Fibroblast of villous mesenchyme (primary cell): ENCODE measurements at regions not wholly inside any gene's neighbourhood (a gene's known extent, or its start where the extent isn't known, plus 50 kb on each side); places are given as distances from the start of the nearest gene placed in this dataset.
A peak's percentile ranks its signal among the peaks of the same experiment; 100 is the strongest.
"Not testable (repeated sequence)": the region's sequence is repeated elsewhere in the genome, so short reads cannot be mapped to it uniquely, and the experiment has no call there.

Experiments
- DNase-seq: peaks from one replicate; pipeline ENCODE4 v3.0.0-alpha.2; 2010; ENCODE audit warnings: low read depth
- H3K4me3 ChIP-seq: 2 replicates; pipeline ENCODE4 v1.5.1; 2011; ENCODE audit warnings: low read depth, mild to moderate bottlenecking, low read length
- TF ChIP-seq, protein P1 (sequence below): IDR thresholded peaks from 2 replicates; pipeline ENCODE4 v1.5.1; 2012; ENCODE audit warnings: low read depth, mild to moderate bottlenecking, low read length; ENCODE audit not compliant: insufficient read depth

DNA sequence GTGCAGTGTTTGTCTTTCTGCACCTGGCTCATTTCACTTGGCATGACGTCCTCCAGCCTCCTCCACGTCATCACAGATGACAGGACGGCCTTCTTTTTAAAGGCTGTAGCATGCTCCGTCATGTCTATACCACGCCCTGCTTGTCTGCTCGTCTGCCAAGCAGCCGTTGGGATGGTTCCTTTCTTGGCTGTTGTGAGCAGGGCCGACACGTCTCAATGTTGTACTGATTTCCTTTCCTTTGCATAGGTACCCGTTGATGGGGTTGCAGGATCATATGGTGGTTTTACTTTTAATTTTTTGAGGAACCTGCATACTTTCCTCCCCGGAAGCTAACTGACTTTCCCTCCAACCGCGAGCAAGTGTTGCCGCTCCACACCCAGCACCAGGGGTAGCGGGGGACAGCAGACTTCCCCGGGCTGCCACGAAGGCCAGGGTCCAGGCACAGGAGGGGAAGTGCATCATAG is 212.2 kb upstream of the ZNF469 start:
- H3K4me3 ChIP-seq: no peak overlapping the region
- DNase-seq: no peak
- TF ChIP-seq, protein P1, sequence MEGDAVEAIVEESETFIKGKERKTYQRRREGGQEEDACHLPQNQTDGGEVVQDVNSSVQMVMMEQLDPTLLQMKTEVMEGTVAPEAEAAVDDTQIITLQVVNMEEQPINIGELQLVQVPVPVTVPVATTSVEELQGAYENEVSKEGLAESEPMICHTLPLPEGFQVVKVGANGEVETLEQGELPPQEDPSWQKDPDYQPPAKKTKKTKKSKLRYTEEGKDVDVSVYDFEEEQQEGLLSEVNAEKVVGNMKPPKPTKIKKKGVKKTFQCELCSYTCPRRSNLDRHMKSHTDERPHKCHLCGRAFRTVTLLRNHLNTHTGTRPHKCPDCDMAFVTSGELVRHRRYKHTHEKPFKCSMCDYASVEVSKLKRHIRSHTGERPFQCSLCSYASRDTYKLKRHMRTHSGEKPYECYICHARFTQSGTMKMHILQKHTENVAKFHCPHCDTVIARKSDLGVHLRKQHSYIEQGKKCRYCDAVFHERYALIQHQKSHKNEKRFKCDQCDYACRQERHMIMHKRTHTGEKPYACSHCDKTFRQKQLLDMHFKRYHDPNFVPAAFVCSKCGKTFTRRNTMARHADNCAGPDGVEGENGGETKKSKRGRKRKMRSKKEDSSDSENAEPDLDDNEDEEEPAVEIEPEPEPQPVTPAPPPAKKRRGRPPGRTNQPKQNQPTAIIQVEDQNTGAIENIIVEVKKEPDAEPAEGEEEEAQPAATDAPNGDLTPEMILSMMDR: no peak

DNA sequence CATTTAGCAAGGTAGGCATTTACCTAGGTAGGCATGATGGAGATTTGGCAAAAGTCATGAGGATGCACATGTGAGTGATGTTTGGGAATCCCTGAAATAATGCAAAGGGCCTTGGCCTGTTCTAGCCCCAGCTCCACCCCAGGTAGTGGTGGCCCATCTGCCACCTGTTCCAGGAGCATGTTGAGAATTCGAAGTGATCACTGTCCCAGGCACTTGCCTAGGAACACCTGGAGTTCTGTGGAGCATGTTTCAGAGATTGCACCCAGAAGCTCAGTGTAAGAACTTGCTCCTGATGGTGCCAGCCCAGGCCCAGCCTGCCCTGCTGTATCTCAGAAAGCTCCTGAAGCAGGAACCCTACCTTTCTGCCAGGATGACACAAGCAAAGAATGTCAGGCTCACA is 211.6 kb upstream of the ZNF469 start:
- H3K4me3 ChIP-seq, DNase-seq: not testable (repeated sequence)

DNA sequence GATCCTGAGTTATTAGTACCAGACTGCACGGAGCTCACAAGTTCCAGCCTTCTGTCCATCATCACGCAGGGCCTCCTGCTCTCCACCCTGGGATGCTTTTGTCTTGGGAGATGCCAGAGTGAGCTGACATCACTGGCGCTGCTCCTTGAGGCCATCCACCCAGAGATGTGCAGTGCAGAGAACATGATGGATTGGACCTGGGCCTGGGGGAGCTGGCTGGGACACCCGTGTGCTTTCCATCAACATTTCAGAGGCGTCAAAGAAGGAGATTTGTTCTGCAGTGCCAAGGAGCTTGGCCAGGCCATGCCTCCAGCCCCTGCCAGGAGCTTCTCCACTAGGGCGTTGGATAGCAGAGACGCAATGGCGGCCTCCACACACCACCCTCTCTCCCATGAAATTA is 206.6 kb upstream of the ZNF469 start:
- H3K4me3 ChIP-seq, DNase-seq: not testable (repeated sequence)

GRCh38 chr16:88176591-88177180 is 206.1 kb upstream of the ZNF469 start:
- not testable (repeated sequence) for H3K4me3 ChIP-seq, DNase-seq

DNA sequence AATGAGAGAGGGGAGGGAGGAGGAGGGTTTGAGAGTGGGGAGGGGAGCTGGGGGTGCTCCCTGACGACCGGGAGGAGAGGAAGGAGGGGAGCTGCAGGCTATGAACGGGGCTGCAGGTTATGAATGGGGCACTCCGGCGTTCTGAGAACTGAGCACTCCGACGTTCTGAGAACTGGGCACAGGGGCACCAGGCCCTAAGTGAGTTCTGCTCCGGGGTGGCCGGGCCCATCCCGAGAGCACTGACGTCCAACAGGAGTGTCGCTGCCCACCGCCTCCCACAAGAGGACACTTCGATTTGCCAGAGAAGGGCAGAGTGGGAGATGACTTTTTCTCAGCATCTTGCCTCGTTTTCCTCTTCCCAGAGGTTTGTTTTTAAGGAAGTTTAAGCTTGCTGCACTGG is 204.5 kb upstream of the ZNF469 start:
- DNase-seq, H3K4me3 ChIP-seq: not testable (repeated sequence)

DNA sequence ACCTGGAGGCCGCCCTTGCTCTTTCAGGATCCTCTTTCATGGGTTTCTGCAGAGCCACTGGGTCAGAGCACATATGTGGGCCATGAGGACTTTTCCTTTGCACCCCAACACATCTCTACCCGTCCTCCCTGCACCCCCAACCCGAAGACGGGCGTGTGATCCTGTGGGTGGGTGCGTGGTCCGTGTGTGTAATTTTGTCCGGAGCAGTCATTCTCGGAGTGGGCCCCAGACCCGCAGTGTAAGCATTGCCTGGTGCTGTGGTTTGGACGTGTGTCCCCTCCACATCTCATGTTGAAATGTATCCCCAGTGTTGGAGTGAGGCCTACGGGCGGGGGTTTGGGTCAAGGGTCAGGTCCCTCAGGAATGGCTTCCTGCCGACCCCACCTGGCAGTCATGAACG is 203.9 kb upstream of the ZNF469 start:
- H3K4me3 ChIP-seq, DNase-seq: not testable (repeated sequence)

GRCh38 chr16:88182967-88183881 is 199.5 kb upstream of the ZNF469 start:
- H3K4me3 ChIP-seq, DNase-seq: not testable (repeated sequence)

GRCh38 chr16:88184053-88184452 is 198.7 kb upstream of the ZNF469 start:
- not testable (repeated sequence) for H3K4me3 ChIP-seq

DNA sequence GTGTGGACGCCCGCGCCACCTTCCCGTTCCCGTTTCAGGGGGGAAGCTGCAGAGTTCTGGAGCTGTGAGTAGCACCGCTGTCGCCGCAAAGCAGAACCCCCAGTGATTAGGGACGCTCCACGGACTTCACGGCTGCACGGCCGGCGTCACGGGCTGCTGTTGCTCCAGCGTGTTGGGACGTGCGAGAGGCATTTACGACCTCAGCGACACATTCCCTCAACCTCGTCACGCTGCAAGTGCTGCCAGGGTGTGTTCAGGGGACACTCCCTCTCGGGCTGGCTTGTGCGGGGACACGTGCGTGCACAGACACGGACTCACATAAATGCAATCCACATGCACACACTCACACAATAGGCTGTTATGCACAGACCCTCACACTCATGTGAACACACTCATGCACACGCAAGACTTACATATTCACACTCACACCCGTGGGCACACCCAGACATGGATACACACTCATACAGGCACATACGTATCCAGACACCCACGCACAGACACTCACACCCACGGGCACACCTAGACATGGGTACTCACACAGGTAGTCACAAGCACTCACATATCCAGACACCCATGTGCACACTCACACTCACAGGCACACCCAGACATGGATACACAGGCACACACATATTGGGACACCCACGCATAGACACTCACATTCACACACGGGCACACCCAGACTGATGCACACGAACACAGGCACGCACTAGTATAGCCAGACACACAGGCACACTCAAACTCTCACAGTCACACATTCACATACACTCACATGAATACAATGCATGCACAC is 198.0 kb upstream of the ZNF469 start:
- DNase-seq, H3K4me3 ChIP-seq: not testable (repeated sequence)

More at GRCh38 chr16:88184053-88184452, 198.7 kb upstream of the ZNF469 start:
- not testable (repeated sequence) for DNase-seq

DNA sequence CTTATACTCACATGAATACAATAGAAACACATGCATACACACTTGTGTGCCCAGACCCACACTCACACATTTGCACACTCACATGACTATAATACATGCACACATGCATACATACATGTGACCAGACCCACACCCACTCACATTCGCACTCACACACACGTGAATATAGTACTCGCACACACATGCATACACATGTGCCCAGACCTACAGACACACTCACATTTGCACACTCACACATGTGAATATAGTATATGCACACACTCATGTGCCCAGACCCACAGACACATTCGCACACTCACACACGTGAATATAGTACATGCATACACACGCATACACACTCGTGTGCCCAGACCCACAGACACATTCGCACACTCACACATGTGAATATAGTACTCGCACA is 197.4 kb upstream of the ZNF469 start:
- DNase-seq, H3K4me3 ChIP-seq: not testable (repeated sequence)

DNA sequence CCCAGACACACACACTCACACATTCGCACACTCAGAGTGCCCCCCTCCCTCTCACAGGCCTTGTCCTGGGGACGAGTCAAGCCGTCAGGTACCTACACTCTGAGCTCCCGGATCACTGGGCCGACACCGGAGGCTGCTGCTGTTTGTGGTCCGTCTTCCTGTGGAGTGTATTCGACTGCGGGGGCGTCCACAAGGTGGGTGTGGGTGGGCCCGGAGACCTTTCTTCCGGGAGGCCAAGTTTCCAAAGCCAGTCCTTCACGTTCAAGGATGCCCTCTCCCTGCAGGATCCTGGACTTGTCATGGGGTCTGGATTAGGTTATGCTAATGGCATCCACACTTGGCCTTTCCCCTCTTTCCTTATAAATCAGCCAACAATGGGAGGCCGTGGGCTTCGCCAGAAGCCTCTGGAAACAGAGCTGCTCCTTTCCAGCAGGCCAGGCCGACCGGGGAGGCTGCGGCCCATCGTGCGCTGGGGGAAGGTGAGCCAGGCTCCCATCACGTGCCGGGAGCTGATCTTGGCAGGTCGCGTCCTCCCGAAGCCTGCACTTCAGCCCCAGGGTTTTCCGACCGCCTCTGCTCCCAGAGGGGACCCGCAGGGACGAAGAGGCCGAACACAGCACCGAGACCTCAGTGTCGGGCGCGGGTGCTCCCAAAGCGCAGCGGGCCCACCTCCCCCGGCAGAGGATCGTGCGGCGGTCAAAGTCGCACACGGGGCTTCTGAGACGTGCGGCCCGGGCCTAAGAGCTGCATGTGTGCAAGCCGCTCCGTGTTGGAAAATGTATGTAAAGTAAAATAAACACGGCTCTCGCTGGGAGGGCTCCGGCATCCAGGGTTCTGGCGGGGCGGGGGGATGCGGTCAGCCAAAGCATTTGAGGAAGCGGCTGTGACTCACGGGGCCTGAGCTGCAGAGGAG is 196.5 kb upstream of the ZNF469 start:
- peak overlapping the region; percentile 21 for H3K4me3 ChIP-seq
- peak; percentile 67 for DNase-seq

DNA sequence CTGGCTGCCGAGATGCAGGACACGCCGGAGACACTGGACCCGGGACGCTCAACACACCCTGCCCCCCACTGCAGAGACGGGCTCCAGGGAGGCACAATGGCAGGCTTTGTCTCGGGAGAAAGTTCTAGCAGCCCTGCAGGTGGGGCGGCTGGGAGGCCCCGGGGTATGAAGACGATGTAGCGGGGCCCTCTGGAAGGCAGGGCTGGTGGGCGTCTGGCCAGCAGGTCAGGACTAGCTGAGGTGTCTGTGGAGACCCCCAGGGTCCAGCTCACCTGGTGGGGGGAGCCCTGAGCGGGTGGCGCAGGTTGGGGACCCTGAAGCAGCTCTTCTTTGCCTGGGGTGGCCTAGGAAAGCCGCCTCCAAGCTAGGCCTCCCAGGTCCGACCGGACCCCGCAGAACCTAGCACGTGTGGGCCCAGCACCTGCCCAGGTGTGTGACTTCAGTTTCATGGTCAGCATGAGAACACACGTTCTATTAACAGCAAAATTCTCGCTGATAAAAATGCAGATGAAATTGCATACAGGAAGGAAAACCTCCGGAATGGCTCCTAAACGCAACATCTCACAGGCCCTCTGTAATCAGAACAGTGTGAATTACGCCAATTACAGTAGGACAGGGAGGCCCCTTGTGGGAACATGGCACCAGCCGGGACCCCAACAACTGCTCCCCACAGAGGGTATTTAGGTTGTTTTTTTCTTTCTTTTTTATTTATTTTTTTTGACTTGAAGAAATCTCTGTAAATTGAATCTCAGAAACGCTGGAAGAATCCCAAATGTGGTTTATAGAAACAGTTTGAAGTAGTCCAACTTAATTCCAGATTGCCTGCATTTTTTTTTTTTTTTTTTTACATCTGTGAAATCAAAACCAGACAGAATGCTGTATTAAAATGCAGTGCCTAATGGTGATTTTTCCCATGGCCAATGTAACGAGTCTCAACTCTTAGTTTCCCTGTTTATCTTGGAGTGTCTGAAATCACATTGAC is 195.6 kb upstream of the ZNF469 start:
- H3K4me3 ChIP-seq: not testable (repeated sequence)
- peak; percentile 15 for DNase-seq

- not testable (repeated sequence) for H3K4me3 ChIP-seq
Observed at GRCh38 chr16:88188171-88188895, 194.4 kb upstream of the ZNF469 start.

DNA sequence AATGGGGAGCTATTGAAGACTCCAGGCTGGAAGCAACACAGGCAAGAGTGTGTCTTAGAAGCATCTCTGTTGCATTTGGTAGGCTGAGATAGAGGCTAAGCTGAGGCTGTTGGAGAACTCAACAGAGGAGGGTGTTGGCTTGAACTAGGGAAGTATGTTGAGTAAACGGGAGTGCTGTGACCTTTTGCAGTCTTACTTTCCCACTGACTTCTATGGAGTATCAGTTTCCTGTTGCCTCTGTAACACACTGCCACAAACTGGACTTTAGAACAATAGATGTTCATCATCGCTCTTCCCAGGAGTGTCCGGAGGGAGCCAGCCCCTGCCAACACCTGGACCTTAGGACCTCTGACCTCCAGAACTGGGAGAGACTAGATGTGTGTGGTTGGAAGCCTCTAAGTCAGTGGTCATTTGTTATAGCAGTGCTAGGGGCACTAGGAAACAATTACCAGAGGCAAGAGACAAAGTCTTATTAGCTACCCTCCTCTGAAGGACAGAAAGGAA is 192.1 kb upstream of the ZNF469 start:
- not testable (repeated sequence) for DNase-seq, H3K4me3 ChIP-seq

More at GRCh38 chr16:88188171-88188895, 194.4 kb upstream of the ZNF469 start:
- not testable (repeated sequence) for DNase-seq

DNA sequence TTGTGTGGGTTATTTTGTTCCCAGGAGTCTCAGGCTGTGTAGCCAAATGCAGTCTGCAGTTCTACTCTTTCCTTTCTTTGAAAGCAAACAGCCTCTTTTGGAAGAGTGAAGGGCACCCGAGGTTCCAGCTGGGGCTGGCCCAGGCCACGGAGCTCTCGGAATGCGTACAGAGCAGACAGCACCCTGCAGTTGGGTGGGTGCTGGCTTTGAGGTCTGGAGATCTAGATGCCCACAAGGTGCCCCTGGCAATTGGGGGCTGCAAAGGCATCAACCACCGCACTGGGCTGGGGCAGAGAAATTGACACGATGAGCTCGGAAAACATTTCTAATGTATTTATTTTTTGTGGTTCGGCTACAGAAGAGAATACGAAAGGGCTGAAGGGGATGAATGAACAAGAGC is 191.6 kb upstream of the ZNF469 start:
- not testable (repeated sequence) for DNase-seq, H3K4me3 ChIP-seq
